Retinal pigment epithelial cell (primary cell): ENCODE measurements at regions not wholly inside any gene's neighbourhood (a gene's known extent, or its start where the extent isn't known, plus 50 kb on each side); places are given as distances from the start of the nearest gene placed in this dataset.
A peak's percentile ranks its signal among the peaks of the same experiment; 100 is the strongest.
"Not testable (repeated sequence)": the region's sequence is repeated elsewhere in the genome, so short reads cannot be mapped to it uniquely, and the experiment has no call there.

ENCODE experiments used
- DNase-seq: peaks from one replicate; pipeline ENCODE4 v3.0.0-alpha.2; 2010; ENCODE audit warnings: low read depth
- H3K4me3 ChIP-seq: 2 replicates; pipeline ENCODE4 v1.5.1; 2011; ENCODE audit warnings: mild to moderate bottlenecking, low read length, control low read depth, moderate library complexity
- TF ChIP-seq, protein P1 (sequence below): conservative IDR thresholded peaks from 2 replicates; pipeline ENCODE4 v1.5.1; 2011; ENCODE audit warnings: low read depth, low read length, control low read depth, inconsistent platforms

DNA sequence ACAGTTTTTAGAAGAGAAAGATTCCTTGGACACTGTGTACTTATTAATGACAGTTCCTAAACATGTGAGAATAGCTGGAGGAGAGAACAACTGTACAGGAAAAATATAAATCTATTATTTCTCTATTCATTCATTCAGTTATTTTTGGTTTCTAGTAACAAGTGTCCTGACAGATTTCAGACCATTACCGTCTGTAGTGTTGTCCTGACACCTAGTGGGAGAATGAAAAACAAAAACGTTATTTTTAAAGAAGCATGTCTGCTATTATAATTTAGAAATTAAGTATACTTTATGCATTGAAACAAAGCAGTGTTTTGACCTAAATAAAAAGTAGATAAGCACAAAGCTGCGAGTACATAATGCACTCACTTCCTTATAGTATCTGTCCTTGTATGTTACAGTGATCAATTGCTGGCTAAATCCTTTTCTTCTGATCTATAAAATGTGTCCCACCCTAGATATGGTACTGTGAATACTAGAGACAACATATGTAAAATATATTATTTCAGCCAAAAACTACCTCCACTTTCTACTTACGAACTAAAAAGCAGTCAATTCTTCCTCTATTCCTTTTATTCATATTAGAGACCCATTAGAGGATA is 575.6 kb downstream of the ARL4A start:
- TF ChIP-seq, protein P1, sequence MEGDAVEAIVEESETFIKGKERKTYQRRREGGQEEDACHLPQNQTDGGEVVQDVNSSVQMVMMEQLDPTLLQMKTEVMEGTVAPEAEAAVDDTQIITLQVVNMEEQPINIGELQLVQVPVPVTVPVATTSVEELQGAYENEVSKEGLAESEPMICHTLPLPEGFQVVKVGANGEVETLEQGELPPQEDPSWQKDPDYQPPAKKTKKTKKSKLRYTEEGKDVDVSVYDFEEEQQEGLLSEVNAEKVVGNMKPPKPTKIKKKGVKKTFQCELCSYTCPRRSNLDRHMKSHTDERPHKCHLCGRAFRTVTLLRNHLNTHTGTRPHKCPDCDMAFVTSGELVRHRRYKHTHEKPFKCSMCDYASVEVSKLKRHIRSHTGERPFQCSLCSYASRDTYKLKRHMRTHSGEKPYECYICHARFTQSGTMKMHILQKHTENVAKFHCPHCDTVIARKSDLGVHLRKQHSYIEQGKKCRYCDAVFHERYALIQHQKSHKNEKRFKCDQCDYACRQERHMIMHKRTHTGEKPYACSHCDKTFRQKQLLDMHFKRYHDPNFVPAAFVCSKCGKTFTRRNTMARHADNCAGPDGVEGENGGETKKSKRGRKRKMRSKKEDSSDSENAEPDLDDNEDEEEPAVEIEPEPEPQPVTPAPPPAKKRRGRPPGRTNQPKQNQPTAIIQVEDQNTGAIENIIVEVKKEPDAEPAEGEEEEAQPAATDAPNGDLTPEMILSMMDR, result peak; percentile 42
- DNase-seq, result no peak
- H3K4me3 ChIP-seq, result no peak overlapping the region

DNA sequence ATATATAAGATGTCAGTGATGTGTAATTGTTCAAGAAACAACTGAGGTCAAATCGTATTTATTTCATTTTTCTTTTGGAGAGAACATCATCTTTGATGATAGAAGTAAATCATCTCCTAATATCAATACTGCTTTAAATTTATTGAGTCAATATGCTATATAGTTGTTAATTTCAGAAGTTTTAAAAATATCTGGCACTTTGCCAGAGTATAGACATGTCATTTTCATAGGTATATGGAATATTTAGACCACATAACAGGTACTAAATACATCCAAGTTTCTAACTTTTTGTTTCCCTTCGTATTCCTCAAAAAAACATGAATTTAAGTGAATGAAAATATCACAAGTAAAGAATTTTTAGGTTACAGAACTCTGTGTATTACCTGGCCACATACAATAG is 577.8 kb downstream of the ARL4A start:
- H3K4me3 ChIP-seq, result no peak overlapping the region
- TF ChIP-seq, protein P1, result no peak
- no peak for DNase-seq

DNA sequence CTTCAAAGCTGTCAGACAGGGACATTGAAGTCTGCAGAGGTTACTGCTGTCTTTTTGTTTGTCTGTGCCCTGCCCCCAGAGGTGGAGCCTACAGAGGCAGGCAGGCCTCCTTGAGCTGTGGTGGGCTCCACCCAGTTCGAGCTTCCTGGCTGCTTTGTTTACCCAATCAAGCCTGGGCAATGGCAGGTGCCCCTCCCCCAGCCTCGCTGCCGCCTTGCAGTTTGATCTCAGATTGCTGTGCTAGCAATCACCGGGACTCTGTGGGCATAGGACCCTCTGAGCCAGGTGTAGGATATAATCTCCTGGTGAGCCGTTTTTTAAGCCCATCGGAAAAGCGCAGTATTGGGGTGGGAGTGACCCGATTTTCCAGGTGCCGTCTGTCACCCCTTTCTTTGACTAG is 586.8 kb downstream of the ARL4A start:
- not testable (repeated sequence) for H3K4me3 ChIP-seq, DNase-seq

DNA sequence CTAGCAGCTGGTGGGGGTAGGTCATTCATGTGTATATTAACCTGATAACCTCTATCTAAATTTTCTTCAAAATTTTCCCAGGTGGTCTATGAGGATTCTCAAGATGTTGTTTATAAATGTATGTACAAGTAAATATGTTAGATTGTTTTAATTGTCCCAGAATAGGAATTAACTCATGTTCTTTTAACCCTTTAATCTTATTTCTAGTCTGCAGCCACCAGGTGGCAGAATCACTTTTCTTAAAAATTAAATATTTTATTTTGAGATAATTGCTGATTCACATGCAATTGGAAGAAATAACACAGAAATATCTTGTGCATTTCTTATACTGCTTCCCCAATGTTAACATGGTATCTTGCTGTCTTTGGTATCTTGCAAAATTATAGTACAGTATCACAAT is 589.5 kb downstream of the ARL4A start:
- TF ChIP-seq, protein P1, result peak; percentile 48
- no peak for DNase-seq
- H3K4me3 ChIP-seq, result no peak overlapping the region

DNA sequence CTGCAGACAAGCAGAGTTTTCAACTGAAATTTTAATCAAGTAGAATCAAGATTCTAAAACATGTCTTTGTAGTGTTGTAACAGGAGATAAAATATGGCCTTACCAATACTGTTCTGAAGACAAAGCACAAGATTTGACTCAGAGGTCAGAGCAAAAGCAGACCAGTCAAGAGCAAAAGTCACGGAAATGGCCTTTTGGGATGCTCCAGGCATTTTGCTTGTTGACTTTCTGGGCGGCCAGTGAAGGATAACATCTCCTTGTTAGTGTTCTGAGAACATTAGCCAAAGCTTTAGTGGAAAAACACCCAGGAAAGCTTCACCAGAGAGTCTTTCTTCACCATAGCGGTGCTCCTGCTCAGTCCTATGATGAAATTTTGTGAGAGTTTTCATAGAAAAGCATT is 590.6 kb downstream of the ARL4A start:
- TF ChIP-seq, protein P1, result no peak
- H3K4me3 ChIP-seq, result no peak overlapping the region
- DNase-seq, result no peak

DNA sequence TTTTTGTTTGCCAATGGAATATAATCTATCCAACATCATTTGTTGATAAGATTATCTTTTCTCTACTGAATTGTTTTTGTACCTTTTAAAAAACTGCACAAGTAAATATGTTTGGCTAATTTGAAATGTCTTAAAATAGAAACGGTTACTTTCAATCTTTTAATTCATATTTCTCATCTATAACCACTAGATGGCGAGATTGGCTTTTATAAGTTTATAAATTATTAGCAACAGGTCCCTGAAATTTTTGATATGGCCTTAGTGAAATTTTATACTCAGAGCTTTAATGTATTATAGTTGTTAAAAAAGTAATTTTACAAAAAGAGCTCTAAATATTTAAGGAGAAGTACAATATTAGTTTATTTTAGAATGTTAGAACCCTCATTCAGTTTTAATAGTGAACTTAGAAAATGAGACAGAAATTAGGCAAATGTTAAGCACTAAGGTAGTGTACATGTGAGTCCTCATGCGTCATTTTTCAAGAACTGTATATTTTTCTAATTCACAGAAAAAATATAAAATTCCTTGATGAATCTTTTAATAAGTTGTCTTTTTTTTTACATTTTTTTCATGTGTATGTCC is 592.5 kb downstream of the ARL4A start:
- DNase-seq, result no peak
- TF ChIP-seq, protein P1, result peak; percentile 10
- no peak overlapping the region for H3K4me3 ChIP-seq

DNA sequence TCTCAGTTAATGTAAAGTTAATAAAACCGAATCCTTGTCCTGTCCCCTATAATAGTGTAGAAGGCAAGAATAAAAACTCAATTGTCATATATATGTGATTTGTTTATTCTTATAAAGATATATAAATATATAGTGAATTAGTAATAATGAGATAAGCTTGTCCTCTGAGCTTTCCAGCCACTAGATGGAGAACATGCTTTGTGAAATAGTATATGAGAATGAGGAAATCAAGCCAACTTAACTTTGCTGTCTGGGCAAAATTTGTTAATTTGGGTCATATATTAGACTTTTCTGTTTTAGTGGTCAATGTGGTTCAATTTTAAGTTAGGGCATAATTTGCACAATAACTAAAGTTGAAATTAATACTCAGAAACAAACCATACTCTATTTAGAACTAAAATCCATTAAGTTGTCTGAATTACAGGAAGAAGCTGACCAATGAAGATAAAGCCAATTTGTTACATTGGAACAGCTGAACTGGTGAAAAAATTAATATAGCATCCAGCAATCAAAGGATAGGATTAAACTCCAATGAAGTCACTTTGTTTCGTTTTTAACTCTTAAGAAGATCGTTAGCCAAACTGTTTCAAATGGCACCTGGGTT is 595.0 kb downstream of the ARL4A start:
- no peak for DNase-seq
- TF ChIP-seq, protein P1, result peak; percentile 66
- no peak overlapping the region for H3K4me3 ChIP-seq
